ENCODE measurements at regions not wholly inside any gene's neighbourhood (a gene's known extent, or its start where the extent isn't known, plus 50 kb on each side); places are given as distances from the start of the nearest gene placed in this dataset.

- no peak for TF ChIP-seq EZH2 (IDR thresholded peaks at IDR 0.05; ENCODE audit: borderline replicate concordance, low read depth, low read length, severe bottlenecking)
- no peak for TF ChIP-seq CTCF (IDR thresholded peaks at IDR 0.05; ENCODE audit: borderline replicate concordance, extremely low read depth, low read length, poor library complexity, severe bottlenecking)
- Histone ChIP-seq H3K36me3 (ENCODE audit: insufficient read depth, low read length) (no peaks in the 10 kb centered on the region), H4K20me1 (ENCODE audit: insufficient read depth, low read length) (no peaks in the 10 kb centered on the region), H3K4me2 (ENCODE audit: insufficient read depth, low read length) (no peak overlapping the region), H3K27me3 (ENCODE audit: insufficient read depth, low read length, poor library complexity) (no peaks in the 10 kb centered on the region), H2AFZ (ENCODE audit: low read depth, low read length) (no peak overlapping the region), H3K79me2 (ENCODE audit: insufficient read depth, low read length) (no peaks in the 10 kb centered on the region), H3K4me3 (ENCODE audit: low read depth in 1 of 2, low read length in 2 of 2) (no peak overlapping the region), H3K9ac (ENCODE audit: low read depth, low read length) (no peak overlapping the region), H3K9me3 (ENCODE audit: insufficient read depth, low read length, severe bottlenecking) (no peaks in the 10 kb centered on the region), H3K4me1 (ENCODE audit: insufficient read depth, low read length) (no peaks in the 10 kb centered on the region), H3K27ac (ENCODE audit: low read length) (no peak overlapping the region)
- DNase-seq: no peak
- ATAC-seq (ENCODE audit: insufficient read depth, low read depth): no peak
These were observed 340.4 kb downstream of the SLC6A15 start for GRCh38 chr12:84572196-84572595.

GRCh38 chr12:84562331-84562730 lies 350.3 kb downstream of the SLC6A15 start:
- H3K27ac ChIP-seq (ENCODE audit: low read length): no peak overlapping the region
- no peak overlapping the region for H2AFZ ChIP-seq (ENCODE audit: low read depth, low read length)
- H3K79me2 ChIP-seq (ENCODE audit: insufficient read depth, low read length): no peaks in the 10 kb centered on the region
- ATAC-seq (ENCODE audit: insufficient read depth, low read depth) (no peak), DNase-seq (no peak)
- H3K36me3 ChIP-seq (ENCODE audit: insufficient read depth, low read length): no peaks in the 10 kb centered on the region
- H4K20me1 ChIP-seq (ENCODE audit: insufficient read depth, low read length): no peaks in the 10 kb centered on the region
- H3K4me2 ChIP-seq (ENCODE audit: insufficient read depth, low read length): no peak overlapping the region
- no peaks in the 10 kb centered on the region for H3K27me3 ChIP-seq (ENCODE audit: insufficient read depth, low read length, poor library complexity)
- no peaks in the 10 kb centered on the region for H3K9me3 ChIP-seq (ENCODE audit: insufficient read depth, low read length, severe bottlenecking)
- no peaks in the 10 kb centered on the region for H3K4me1 ChIP-seq (ENCODE audit: insufficient read depth, low read length)
- H3K4me3 ChIP-seq (ENCODE audit: low read depth in 1 of 2, low read length in 2 of 2): no peak overlapping the region
- no peak for TF ChIP-seq CTCF (IDR thresholded peaks at IDR 0.05; ENCODE audit: borderline replicate concordance, extremely low read depth, low read length, poor library complexity, severe bottlenecking)
- TF ChIP-seq EZH2 (IDR thresholded peaks at IDR 0.05; ENCODE audit: borderline replicate concordance, low read depth, low read length, severe bottlenecking): no peak
- H3K9ac ChIP-seq (ENCODE audit: low read depth, low read length): no peak overlapping the region

- Histone ChIP-seq H4K20me1 (ENCODE audit: insufficient read depth, low read length) (no peaks in the 10 kb centered on the region), H3K36me3 (ENCODE audit: insufficient read depth, low read length) (no peaks in the 10 kb centered on the region), H2AFZ (ENCODE audit: low read depth, low read length) (no peak overlapping the region), H3K27me3 (ENCODE audit: insufficient read depth, low read length, poor library complexity) (no peaks in the 10 kb centered on the region), H3K79me2 (ENCODE audit: insufficient read depth, low read length) (no peaks in the 10 kb centered on the region), H3K27ac (ENCODE audit: low read length) (no peak overlapping the region), H3K4me1 (ENCODE audit: insufficient read depth, low read length) (no peaks in the 10 kb centered on the region), H3K9me3 (ENCODE audit: insufficient read depth, low read length, severe bottlenecking) (no peaks in the 10 kb centered on the region), H3K4me2 (ENCODE audit: insufficient read depth, low read length) (no peak overlapping the region), H3K9ac (ENCODE audit: low read depth, low read length) (no peak overlapping the region), H3K4me3 (ENCODE audit: low read depth in 1 of 2, low read length in 2 of 2) (no peak overlapping the region)
- no peak for TF ChIP-seq EZH2 (IDR thresholded peaks at IDR 0.05; ENCODE audit: borderline replicate concordance, low read depth, low read length, severe bottlenecking)
- TF ChIP-seq CTCF (IDR thresholded peaks at IDR 0.05; ENCODE audit: borderline replicate concordance, extremely low read depth, low read length, poor library complexity, severe bottlenecking): no peak
- ATAC-seq (ENCODE audit: insufficient read depth, low read depth) (no peak), DNase-seq (no peak)
These were observed 351.2 kb downstream of the SLC6A15 start for GRCh38 chr12:84561351-84561750.

- no peak overlapping the region for H3K4me3 ChIP-seq (ENCODE audit: low read depth in 1 of 2, low read length in 2 of 2)
- ATAC-seq (ENCODE audit: insufficient read depth, low read depth): no peak
- H3K27me3 ChIP-seq (ENCODE audit: insufficient read depth, low read length, poor library complexity): no peaks in the 10 kb centered on the region
- TF ChIP-seq CTCF (IDR thresholded peaks at IDR 0.05; ENCODE audit: borderline replicate concordance, extremely low read depth, low read length, poor library complexity, severe bottlenecking): no peak
- TF ChIP-seq EZH2 (IDR thresholded peaks at IDR 0.05; ENCODE audit: borderline replicate concordance, low read depth, low read length, severe bottlenecking): no peak
- H4K20me1 ChIP-seq (ENCODE audit: insufficient read depth, low read length): no peaks in the 10 kb centered on the region
- no peaks in the 10 kb centered on the region for H3K9me3 ChIP-seq (ENCODE audit: insufficient read depth, low read length, severe bottlenecking)
- H3K4me2 ChIP-seq (ENCODE audit: insufficient read depth, low read length): no peak overlapping the region
- no peak overlapping the region for H3K9ac ChIP-seq (ENCODE audit: low read depth, low read length)
- H3K36me3 ChIP-seq (ENCODE audit: insufficient read depth, low read length): no peaks in the 10 kb centered on the region
- H3K27ac ChIP-seq (ENCODE audit: low read length): no peak overlapping the region
- H3K79me2 ChIP-seq (ENCODE audit: insufficient read depth, low read length): no peaks in the 10 kb centered on the region
- DNase-seq: no peak
- no peak overlapping the region for H2AFZ ChIP-seq (ENCODE audit: low read depth, low read length)
- H3K4me1 ChIP-seq (ENCODE audit: insufficient read depth, low read length): no peaks in the 10 kb centered on the region
These were observed 358.3 kb downstream of the SLC6A15 start for GRCh38 chr12:84554199-84554723.

Data from DND-41 (cell line).